HL-60 (cell line): ENCODE measurements at regions not wholly inside any gene's neighbourhood (a gene's known extent, or its start where the extent isn't known, plus 50 kb on each side); places are given as distances from the start of the nearest gene placed in this dataset.

ENCODE experiments used
- DNase-seq, 2 experiments: peaks; one replicate each; pipeline ENCODE4 v3.0.0-alpha.2; 2010 to 2020; ENCODE audit warnings: low read depth in 1 of 2, low spot score in 1 of 2
- H3K27ac ChIP-seq: fragments of 250-450 bp; sonication (Bioruptor Pico); replicated peaks from 2 replicates; pipeline ENCODE4 v1.5.1; 2020; ENCODE audit warnings: mild to moderate bottlenecking, moderate library complexity
- H3K27me3 ChIP-seq: fragments of 250-450 bp; sonication (Bioruptor Pico); 2 replicates; pipeline ENCODE4 v1.5.1; 2021; ENCODE audit warnings: mild to moderate bottlenecking, moderate library complexity; ENCODE audit not compliant: insufficient read depth, poor library complexity, severe bottlenecking
- H3K4me3 ChIP-seq: replicated peaks from 2 replicates; pipeline ENCODE4 v1.5.1; 2011; ENCODE audit warnings: mild to moderate bottlenecking, control low read depth, low read length; ENCODE audit not compliant: insufficient read depth
- CTCF ChIP-seq: IDR thresholded peaks from one replicate; pipeline ENCODE4 v1.5.1; 2011; ENCODE audit warnings: low read length, control low read depth, inconsistent platforms; ENCODE audit not compliant: insufficient read depth
- GABPA ChIP-seq: IDR thresholded peaks from 2 replicates; pipeline ENCODE4 v1.6.1; 2012; ENCODE audit warnings: low read depth
- POLR2AphosphoS5 ChIP-seq: IDR thresholded peaks from 2 replicates; pipeline ENCODE4 v1.6.1; 2012; ENCODE audit warnings: low read depth
- REST ChIP-seq: IDR thresholded peaks from 2 replicates; pipeline ENCODE4 v1.6.1; 2012; ENCODE audit warnings: low read depth; ENCODE audit not compliant: insufficient replicate concordance
- SPI1 ChIP-seq: IDR thresholded peaks from 2 replicates; pipeline ENCODE4 v1.6.1; 2012; ENCODE audit warnings: low read depth, mild to moderate bottlenecking, borderline replicate concordance

GRCh38 chr1:108079440-108080025 is 114.6 kb upstream of the VAV3 start:
- no peak overlapping the region for H3K27ac ChIP-seq
- DNase-seq: no peak
- H3K27me3 ChIP-seq: no peaks in the 10 kb centered on the region
- H3K4me3 ChIP-seq: no peak overlapping the region
- TF ChIP-seq POLR2AphosphoS5 (no peak), GABPA (no peak), CTCF (no peak), REST (no peak), SPI1 (no peak)

GRCh38 chr1:108077991-108078390 is 113.0 kb upstream of the VAV3 start:
- DNase-seq: no peak
- Histone ChIP-seq H3K4me3 (no peak overlapping the region), H3K27ac (no peak overlapping the region), H3K27me3 (no peaks in the 10 kb centered on the region)
- no peak for TF ChIP-seq POLR2AphosphoS5
- no peak for TF ChIP-seq SPI1
- TF ChIP-seq REST: no peak
- no peak for TF ChIP-seq CTCF
- TF ChIP-seq GABPA: no peak

- peak; percentile 96 for TF ChIP-seq SPI1
- TF ChIP-seq POLR2AphosphoS5: no peak
- peak; percentile 24 to 41 for DNase-seq
- Histone ChIP-seq H3K27ac (peak overlapping the region; percentile 27; the same call in 1 of the 2 replicates), H3K4me3 (no peak overlapping the region), H3K27me3 (no peaks in the 10 kb centered on the region)
These were observed 110.1 kb upstream of the VAV3 start for GRCh38 chr1:108075055-108075454.

- Histone ChIP-seq H3K4me3 (no peak overlapping the region), H3K27ac (no peak overlapping the region), H3K27me3 (no peaks in the 10 kb centered on the region)
- DNase-seq: no peak
- TF ChIP-seq SPI1 (no peak), POLR2AphosphoS5 (no peak), REST (no peak), GABPA (no peak), CTCF (no peak)
These were observed 107.8 kb upstream of the VAV3 start for GRCh38 chr1:108072776-108073175.
